Upper lobe of left lung (tissue), 4 donors: ENCODE measurements at regions not wholly inside any gene's neighbourhood (a gene's known extent, or its start where the extent isn't known, plus 50 kb on each side); places are given as distances from the start of the nearest gene placed in this dataset.

Experiments used
- CTCF ChIP-seq, 6 experiments: fragments of 450-650 bp in 4 of 6; fragments of 200-600 bp in 2 of 6; sonication (generic) in 2 of 6; IDR thresholded peaks; one replicate each; pipeline ENCODE4 v1.5.1; 2016 to 2019; ENCODE audit warnings: antibody characterized with exemption in 6 of 6
- POLR2A ChIP-seq, 4 donors: fragments of 450-650 bp; IDR thresholded peaks; one replicate each; pipeline ENCODE4 v1.5.1; 2016 to 2017; ENCODE audit warnings: antibody characterized with exemption in 4 of 4, mild to moderate bottlenecking in 2 of 4
- POLR2AphosphoS5 ChIP-seq, 2 donors: sonication (generic); formaldehyde crosslinking; IDR thresholded peaks; one replicate each; pipeline ENCODE4 v1.5.1; 2017; ENCODE audit warnings: antibody characterized with exemption in 2 of 2

GRCh38 chr12:12020762-12021161 is 50.0 kb upstream of the BCL2L14 start:
- TF ChIP-seq POLR2AphosphoS5 (IDR thresholded peaks at IDR 0.05) (no peak), POLR2A (IDR thresholded peaks at IDR 0.05) (no peak), CTCF (IDR thresholded peaks at IDR 0.05) (no peak)
